AG10803 (cell line): ENCODE measurements at regions not wholly inside any gene's neighbourhood (a gene's known extent, or its start where the extent isn't known, plus 50 kb on each side); places are given as distances from the start of the nearest gene placed in this dataset.

ENCODE experiments used
- DNase-seq: peaks from one replicate; pipeline ENCODE4 v3.0.0; 2010; ENCODE audit warnings: low read depth
- H3K4me3 ChIP-seq: 2 replicates; pipeline ENCODE4 v1.5.1; 2011; ENCODE audit warnings: mild to moderate bottlenecking, low read length, control low read depth
- CTCF ChIP-seq: conservative IDR thresholded peaks from 2 replicates; pipeline ENCODE4 v1.5.1; 2011; ENCODE audit warnings: mild to moderate bottlenecking, low read length, control low read depth, inconsistent platforms

- no peak overlapping the region for H3K4me3 ChIP-seq
- no peak for DNase-seq
- no peak for TF ChIP-seq CTCF
Observed at GRCh38 chr1:13901597-13901996, 201.6 kb downstream of the PRDM2 start.

- TF ChIP-seq CTCF = no peak
- H3K4me3 ChIP-seq = no peak overlapping the region
- no peak for DNase-seq
Observed at GRCh38 chr1:13908128-13908527, 208.1 kb downstream of the PRDM2 start.

- H3K4me3 ChIP-seq = no peak overlapping the region
- TF ChIP-seq CTCF = no peak
- DNase-seq = no peak
Observed at GRCh38 chr1:13911697-13912619, 212.0 kb downstream of the PRDM2 start.

- no peak for DNase-seq
- no peak overlapping the region for H3K4me3 ChIP-seq
- no peak for TF ChIP-seq CTCF
Observed at GRCh38 chr1:13913396-13913795, 213.4 kb downstream of the PRDM2 start.

GRCh38 chr1:13916530-13916929 lies 216.5 kb downstream of the PRDM2 start:
- no peak for DNase-seq
- no peak overlapping the region for H3K4me3 ChIP-seq
- no peak for TF ChIP-seq CTCF

GRCh38 chr1:13917607-13918006 lies 217.6 kb downstream of the PRDM2 start:
- no peak for TF ChIP-seq CTCF
- no peak overlapping the region for H3K4me3 ChIP-seq
- no peak for DNase-seq

GRCh38 chr1:13918862-13919261 lies 218.9 kb downstream of the PRDM2 start:
- no peak for DNase-seq
- TF ChIP-seq CTCF = no peak
- no peak overlapping the region for H3K4me3 ChIP-seq
